Ovary (tissue), 3 donors: ENCODE measurements at regions not wholly inside any gene's neighbourhood (a gene's known extent, or its start where the extent isn't known, plus 50 kb on each side); places are given as distances from the start of the nearest gene placed in this dataset.

Experiments
- CTCF ChIP-seq, 3 donors: fragments of 450-650 bp in 2 of 3; fragments of 200-600 bp in 1 of 3; IDR thresholded peaks; one replicate each; pipeline versions ENCODE4 v1.5.1 to v1.8.0; 2016 to 2022; ENCODE audit warnings: antibody characterized with exemption in 3 of 3, mild to moderate bottlenecking in 1 of 3
- POLR2A ChIP-seq: fragments of 450-650 bp; IDR thresholded peaks from one replicate; pipeline ENCODE4 v1.6.1; 2017; ENCODE audit warnings: antibody characterized with exemption, mild to moderate bottlenecking, moderate library complexity
- donor health status: DM: no; HTN: no; CAD: no.

DNA sequence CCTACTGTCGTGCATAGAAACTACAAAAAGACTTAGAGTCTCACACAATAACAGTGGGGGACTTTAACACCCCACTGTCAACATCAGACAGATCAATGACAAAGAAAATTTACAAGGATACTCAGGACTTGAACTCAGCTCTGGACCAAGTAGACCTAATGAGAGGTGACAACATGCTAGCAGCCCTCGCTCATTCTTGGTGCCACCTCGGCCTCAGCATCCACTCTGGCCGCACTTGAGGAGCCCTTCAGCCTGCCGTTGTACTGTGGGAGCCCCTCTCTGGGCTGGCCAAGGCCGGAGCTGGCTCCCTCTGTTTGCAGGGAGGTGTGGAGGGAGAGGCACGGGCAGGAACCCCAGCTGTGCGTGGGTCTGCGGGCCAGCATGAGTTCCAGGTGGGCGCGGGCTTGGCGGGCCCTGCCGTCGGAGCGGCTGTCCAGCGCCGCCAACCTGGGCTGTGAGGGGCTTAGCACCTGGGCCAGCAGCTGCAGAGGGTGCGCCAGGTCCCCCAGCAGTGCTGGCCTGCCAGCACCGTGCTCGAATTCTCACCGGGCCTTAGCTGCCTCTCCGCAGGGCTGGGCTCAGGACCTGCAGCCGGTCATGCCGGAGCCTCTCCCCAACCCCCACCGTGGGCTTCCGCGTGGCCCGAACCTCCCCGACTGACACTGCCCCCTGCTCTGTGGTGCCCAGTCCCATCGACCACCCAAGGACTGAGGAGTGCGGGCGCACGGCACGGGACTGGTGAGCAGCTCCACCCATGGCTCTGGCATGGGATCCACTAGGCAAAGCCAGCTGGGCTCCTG, 205.6 kb downstream of the FRK start:
- TF ChIP-seq CTCF (IDR thresholded peaks at IDR 0.05) (no peak), POLR2A (no peak)
